Right renal pelvis (tissue), 4 donors: ENCODE measurements at regions not wholly inside any gene's neighbourhood (a gene's known extent, or its start where the extent isn't known, plus 50 kb on each side); places are given as distances from the start of the nearest gene placed in this dataset.
A peak's percentile ranks its signal among the peaks of the same experiment; 100 is the strongest.
"Not testable (repeated sequence)": the region's sequence is repeated elsewhere in the genome, so short reads cannot be mapped to it uniquely, and the experiment has no call there.

Source experiments
- DNase-seq, 4 donors: peaks; one replicate each; pipeline ENCODE4 v3.0.0-alpha.2; 2013; ENCODE audit warnings: low read depth in 4 of 4, low spot score in 3 of 4, missing footprints in 1 of 4

- peak in 3 of 4 donors; percentile 10 to 23 (median 19) for DNase-seq
These were observed 1322.3 kb upstream of the SEL1L start for GRCh38 chr14:82855912-82856391.

GRCh38 chr14:82861313-82861712 is 1327.7 kb upstream of the SEL1L start:
- no peak for DNase-seq

GRCh38 chr14:82872494-82872893 is 1338.8 kb upstream of the SEL1L start:
- no peak for DNase-seq

DNA sequence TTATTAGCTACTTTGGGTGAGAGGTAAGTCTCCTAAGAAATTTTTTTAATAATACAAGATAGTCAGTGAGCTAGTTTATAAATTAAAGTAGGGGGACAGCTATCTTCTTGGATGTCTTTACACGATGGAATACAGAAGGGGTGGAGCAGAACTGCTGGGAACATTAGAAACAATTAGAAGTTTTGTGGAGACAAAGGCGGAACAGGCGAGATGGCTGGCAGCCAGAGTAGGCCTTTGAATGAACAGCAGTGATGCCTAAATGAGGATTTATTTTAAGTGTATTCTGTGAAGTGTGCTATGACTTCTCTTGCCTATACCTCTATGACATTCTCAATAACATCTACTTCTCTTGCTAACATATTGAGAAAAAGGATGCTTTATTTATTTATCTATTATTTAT is 1345.3 kb upstream of the SEL1L start:
- no peak for DNase-seq

- DNase-seq = no peak
These were observed 1346.4 kb upstream of the SEL1L start for GRCh38 chr14:82879949-82880535.

DNA sequence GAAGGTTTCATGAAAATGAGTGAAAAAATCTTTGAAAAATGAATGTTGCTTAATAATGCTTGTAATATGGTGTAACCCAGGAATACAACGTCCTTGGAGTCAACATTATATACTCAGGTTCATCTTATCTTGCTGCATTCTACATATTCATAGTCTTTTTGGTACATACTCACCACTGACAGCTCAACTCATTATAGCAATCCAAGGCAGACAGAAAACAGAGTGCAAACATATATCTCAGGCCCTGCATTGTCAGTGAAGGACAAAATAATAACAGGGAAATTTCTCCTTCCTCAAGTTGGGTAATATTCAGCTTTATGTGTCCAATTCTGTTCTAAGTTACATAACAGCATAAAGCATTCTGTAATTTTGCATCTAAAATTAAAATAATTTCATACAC is 1353.0 kb upstream of the SEL1L start:
- DNase-seq = no peak

GRCh38 chr14:82889701-82890100 is 1356.0 kb upstream of the SEL1L start:
- DNase-seq = no peak

DNA sequence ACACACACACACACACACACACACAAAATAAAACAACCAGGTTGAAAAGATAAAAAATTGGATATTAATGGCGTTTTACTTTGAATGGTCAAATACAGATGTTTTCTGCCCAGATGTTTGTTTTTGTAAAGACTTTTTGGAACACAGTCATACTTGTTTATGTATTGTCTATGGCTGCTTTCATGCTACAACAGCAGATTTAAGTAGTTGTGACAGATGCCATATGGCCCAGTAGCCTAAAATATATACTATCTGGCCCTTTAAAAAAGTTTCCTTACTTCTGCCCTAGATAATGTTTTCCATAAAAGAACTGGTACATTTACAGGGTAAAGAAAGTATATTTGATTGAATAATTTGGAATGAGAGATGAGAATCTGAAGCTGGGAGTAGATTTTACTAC is 1362.8 kb upstream of the SEL1L start:
- DNase-seq = peak in 2 of 4 donors; percentile 3 to 11

- DNase-seq = no peak
These were observed 1364.0 kb upstream of the SEL1L start for GRCh38 chr14:82897469-82898308.

- DNase-seq = no peak
These were observed 1372.1 kb upstream of the SEL1L start for GRCh38 chr14:82905762-82906161.

DNA sequence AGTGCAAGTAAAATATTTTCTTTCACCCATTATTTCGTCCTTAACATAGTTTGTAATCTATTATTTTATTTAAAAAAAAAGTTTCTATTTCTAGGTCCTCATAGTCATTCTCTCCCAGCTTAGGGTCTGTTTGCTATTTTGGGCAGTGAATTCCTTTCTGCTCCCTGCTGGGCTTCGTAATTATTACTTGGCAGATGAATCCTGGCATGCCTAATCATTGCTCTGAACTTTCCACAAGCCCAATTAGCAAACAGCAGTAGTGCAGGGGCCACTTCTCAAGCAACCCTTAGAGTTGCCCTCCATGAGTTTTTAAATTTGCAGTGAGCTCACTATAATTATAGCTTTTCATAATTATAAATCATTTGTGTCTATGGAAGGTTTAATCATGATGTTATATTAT is 1378.3 kb upstream of the SEL1L start:
- DNase-seq = no peak

DNA sequence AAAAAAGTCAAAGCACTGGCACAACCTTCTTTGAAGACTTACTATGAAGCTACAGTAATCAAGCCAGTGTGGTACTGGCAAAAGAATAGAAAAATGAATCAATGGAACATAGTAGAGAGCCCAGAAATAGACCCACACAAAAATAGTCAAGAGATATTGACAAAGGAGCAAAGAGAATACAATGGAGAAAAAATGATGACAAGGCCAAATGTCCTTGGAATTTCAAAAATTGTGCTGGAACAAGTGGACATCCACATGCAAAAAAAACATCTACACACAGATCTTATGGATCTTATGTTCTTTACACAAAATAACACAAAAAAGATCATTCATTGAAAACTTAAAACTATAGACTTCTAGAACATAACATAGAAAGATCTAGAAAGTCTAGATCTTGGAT is 1379.7 kb upstream of the SEL1L start:
- no peak for DNase-seq

GRCh38 chr14:82915381-82915780 is 1381.7 kb upstream of the SEL1L start:
- DNase-seq = no peak

DNA sequence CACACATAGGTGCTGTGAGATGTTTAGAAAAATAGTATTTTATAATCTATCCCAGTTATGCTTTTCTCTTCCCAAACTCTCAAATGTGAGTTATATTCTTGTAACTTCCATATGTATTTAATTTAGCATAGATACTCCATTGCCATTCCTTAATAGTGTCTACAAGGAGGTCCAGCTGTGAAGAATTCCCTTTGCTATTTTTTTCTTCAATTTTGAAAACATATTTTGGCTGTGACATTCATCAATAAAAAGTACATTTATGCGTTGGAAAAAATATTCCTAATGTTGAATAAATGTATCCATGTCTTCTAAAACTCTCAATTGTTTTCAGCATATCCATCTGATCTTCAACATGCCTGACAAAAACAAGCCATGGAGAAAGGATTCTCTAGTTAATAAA is 1402.0 kb upstream of the SEL1L start:
- no peak for DNase-seq

- no peak for DNase-seq
These were observed 1417.5 kb upstream of the SEL1L start for GRCh38 chr14:82951171-82951570.

DNA sequence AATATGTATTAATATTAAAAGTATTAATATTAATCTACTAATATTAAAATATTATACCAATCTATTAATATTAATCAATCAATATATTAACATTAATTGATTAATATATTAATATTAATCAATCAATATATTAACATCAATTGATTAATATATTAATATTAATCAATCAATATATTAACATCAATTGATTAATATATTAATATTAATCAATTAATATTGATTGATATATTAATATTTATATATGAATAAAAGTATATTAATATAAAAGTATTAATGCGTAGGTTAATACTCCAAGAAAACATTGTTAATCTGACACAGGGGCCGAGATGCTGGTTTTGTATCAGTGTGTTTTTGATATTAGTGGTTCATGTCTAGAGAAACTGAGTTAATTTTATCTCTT is 1430.1 kb upstream of the SEL1L start:
- DNase-seq = no peak

- no peak for DNase-seq
These were observed 1454.0 kb upstream of the SEL1L start for GRCh38 chr14:82987502-82988124.

DNA sequence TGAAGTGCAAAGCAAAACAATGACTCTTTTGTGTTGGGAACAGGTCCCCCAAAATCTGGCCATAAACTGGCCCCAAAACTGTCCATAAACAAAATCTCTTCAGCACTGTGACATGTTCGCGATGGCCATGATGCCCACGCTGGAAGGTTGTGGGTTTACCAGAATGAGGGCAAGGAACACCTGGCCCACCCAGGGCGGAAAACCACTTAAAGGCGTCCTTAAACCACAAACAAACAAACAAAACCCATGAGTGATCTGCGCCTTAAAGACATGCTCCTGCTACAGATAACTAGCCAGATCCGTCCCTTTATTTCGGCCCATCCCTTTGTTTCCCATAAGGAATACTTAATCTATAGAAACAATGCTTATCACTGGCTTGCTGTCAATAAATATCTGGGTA is 1460.9 kb upstream of the SEL1L start:
- not testable (repeated sequence) for DNase-seq

DNA sequence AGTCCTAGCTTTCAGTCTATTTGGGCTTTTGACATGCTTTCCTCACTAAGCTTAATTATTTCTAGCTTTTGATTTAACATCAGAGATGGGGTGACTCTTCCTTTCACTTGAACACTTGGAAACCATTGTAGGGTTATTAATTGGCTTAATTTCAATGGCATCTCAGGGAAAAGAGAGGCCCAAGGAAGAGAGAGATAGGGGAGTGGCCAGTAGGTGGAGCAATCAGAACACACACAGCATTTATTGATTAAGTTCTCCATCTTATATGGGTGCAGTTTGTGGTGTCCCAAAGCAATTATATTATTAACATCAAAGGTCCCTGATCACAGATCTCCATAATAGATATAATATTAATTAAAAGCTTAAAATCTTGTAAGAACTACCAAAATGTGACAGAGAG is 1466.1 kb upstream of the SEL1L start:
- no peak for DNase-seq

DNA sequence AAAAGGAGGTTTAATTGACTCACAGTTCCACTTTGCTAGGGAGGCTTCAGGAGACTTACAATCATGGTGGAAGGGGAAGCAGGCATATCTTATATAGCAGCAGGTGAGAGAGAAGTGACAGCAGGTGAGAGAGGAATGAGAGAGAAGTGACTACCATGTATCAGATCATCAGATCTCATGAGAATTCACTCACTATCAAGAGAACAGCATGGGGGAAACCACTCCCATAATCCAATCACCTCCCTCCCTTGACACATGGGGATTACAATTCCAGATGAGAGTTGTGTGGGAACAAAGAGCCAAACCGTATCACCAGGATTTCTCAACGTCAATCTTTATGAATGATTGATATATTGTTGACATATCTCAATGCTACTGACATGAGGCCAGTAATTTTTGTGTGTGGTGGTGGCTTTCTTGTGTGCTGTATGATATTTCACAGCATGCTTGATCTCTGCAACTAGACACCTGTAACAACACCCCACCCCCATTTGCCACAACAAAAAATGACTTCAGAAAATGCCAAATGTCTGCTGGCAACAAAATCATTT is 1470.9 kb upstream of the SEL1L start:
- DNase-seq = no peak

- no peak for DNase-seq
These were observed 1472.5 kb upstream of the SEL1L start for GRCh38 chr14:83006121-83006670.
